ENCODE measurements at regions not wholly inside any gene's neighbourhood (a gene's known extent, or its start where the extent isn't known, plus 50 kb on each side); places are given as distances from the start of the nearest gene placed in this dataset.

DNA sequence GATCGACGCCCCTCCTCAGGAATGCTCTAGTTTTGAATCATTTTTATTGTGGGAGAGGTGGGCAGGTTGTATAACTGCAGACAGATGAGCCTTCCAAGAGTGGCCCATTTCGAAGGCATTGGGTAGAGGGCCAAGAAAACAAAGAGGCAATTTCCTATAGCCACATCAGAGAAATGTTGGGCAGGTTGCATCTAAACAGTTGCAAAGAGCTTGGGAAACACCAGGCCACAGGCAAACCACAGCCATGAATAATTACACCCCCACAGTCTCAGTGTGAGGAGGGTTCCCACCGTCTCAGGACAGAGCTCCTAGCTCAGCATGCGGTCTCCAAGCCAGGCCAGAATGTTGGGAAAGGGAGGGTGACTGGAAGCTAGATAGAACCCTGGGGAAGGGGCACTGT is 257.3 kb downstream of the ABHD5 start:
- Histone ChIP-seq H3K27me3 (ENCODE audit: insufficient read depth, poor library complexity, severe bottlenecking) (no peaks in the 10 kb centered on the region), H3K27ac (replicated peaks) (no peak overlapping the region), H3K4me3 (replicated peaks; ENCODE audit: insufficient read depth, low read length) (no peak overlapping the region)
- no peak for DNase-seq (ENCODE audit: low read depth in 1 of 2, low spot score in 1 of 2)
- TF ChIP-seq SPI1 (IDR thresholded peaks at IDR 0.05; ENCODE audit: borderline replicate concordance, low read depth) = no peak
- no peak for TF ChIP-seq POLR2AphosphoS5 (IDR thresholded peaks at IDR 0.05; ENCODE audit: low read depth)
- no peak for TF ChIP-seq REST (IDR thresholded peaks at IDR 0.05; ENCODE audit: insufficient replicate concordance, low read depth)
- TF ChIP-seq GABPA (IDR thresholded peaks at IDR 0.05; ENCODE audit: low read depth) = no peak
- TF ChIP-seq, protein P1, sequence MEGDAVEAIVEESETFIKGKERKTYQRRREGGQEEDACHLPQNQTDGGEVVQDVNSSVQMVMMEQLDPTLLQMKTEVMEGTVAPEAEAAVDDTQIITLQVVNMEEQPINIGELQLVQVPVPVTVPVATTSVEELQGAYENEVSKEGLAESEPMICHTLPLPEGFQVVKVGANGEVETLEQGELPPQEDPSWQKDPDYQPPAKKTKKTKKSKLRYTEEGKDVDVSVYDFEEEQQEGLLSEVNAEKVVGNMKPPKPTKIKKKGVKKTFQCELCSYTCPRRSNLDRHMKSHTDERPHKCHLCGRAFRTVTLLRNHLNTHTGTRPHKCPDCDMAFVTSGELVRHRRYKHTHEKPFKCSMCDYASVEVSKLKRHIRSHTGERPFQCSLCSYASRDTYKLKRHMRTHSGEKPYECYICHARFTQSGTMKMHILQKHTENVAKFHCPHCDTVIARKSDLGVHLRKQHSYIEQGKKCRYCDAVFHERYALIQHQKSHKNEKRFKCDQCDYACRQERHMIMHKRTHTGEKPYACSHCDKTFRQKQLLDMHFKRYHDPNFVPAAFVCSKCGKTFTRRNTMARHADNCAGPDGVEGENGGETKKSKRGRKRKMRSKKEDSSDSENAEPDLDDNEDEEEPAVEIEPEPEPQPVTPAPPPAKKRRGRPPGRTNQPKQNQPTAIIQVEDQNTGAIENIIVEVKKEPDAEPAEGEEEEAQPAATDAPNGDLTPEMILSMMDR (IDR thresholded peaks at IDR 0.05; ENCODE audit: insufficient read depth, low read length) = no peak

GRCh38 chr3:43949594-43949993 is 258.9 kb downstream of the ABHD5 start:
- TF ChIP-seq, protein P1 (IDR thresholded peaks at IDR 0.05; ENCODE audit: insufficient read depth, low read length) = no peak
- TF ChIP-seq REST (IDR thresholded peaks at IDR 0.05; ENCODE audit: insufficient replicate concordance, low read depth) = no peak
- no peak for TF ChIP-seq GABPA (IDR thresholded peaks at IDR 0.05; ENCODE audit: low read depth)
- no peak for TF ChIP-seq POLR2AphosphoS5 (IDR thresholded peaks at IDR 0.05; ENCODE audit: low read depth)
- TF ChIP-seq SPI1 (IDR thresholded peaks at IDR 0.05; ENCODE audit: borderline replicate concordance, low read depth) = no peak
- Histone ChIP-seq H3K4me3 (replicated peaks; ENCODE audit: insufficient read depth, low read length) (no peak overlapping the region), H3K27ac (replicated peaks) (no peak overlapping the region), H3K27me3 (ENCODE audit: insufficient read depth, poor library complexity, severe bottlenecking) (no peaks in the 10 kb centered on the region)
- no peak for DNase-seq (ENCODE audit: low read depth in 1 of 2, low spot score in 1 of 2)

DNA sequence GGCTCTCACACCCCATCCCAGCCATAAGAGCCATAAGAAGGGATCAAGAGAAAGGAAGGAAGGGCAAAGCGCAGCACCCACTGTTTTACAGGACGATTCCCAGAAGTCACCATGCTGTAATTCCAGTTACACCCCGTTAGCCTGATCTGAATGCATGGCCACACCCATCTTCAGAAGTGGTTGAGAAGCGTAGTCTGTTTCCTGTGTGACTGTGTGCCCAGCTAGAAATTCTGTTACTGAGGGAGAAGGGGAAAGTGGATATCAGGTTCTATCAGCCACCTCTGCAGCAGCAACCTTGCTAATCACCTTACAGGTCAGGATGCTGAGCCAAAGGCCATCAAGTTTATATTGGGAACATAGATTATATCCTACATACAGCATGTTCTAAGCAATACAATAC is 260.0 kb downstream of the ABHD5 start:
- TF ChIP-seq POLR2AphosphoS5 (IDR thresholded peaks at IDR 0.05; ENCODE audit: low read depth) (no peak), GABPA (IDR thresholded peaks at IDR 0.05; ENCODE audit: low read depth) (no peak), REST (IDR thresholded peaks at IDR 0.05; ENCODE audit: insufficient replicate concordance, low read depth) (no peak), SPI1 (IDR thresholded peaks at IDR 0.05; ENCODE audit: borderline replicate concordance, low read depth) (no peak)
- TF ChIP-seq, protein P1 (IDR thresholded peaks at IDR 0.05; ENCODE audit: insufficient read depth, low read length) = no peak
- no peak for DNase-seq (ENCODE audit: low read depth in 1 of 2, low spot score in 1 of 2)
- Histone ChIP-seq H3K4me3 (replicated peaks; ENCODE audit: insufficient read depth, low read length) (no peak overlapping the region), H3K27me3 (ENCODE audit: insufficient read depth, poor library complexity, severe bottlenecking) (peaks cover 3% of the 10 kb centered on the region), H3K27ac (replicated peaks) (no peak overlapping the region)

Measured in HL-60 (cell line).